ENCODE measurements at regions not wholly inside any gene's neighbourhood (a gene's known extent, or its start where the extent isn't known, plus 50 kb on each side); places are given as distances from the start of the nearest gene placed in this dataset.

DNA sequence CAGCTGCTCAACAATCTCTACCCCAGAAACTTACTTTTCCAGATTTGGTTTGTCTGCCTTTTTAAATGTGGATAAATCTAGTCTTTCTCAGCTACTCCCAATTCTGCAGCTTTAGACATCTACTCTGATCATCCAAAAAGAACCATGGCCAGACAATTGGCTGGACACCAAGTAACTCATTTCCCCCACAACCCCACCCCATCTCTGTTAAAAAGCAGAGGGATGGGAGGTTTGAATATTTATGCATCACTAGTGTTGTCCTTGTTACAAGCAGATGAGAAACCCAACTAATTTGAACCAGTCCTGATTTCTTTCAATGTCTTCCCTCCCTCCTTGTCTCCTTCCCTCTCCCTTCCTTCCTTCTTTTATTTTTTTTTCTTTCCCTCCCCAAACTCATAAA, 391.9 kb downstream of the GALC start:
- Histone ChIP-seq H3K4me1 (no peaks in the 10 kb centered on the region), H3K9me3 (peaks cover 7 to 11% of the 10 kb centered on the region in 2 donors), H3K27me3 (no peaks in the 10 kb centered on the region), H3K36me3 (no peaks in the 10 kb centered on the region), H3K4me3 (no peak overlapping the region), H3K27ac (no peak overlapping the region)
- intact Hi-C loops (cut with DNase I; ENCODE audit: low total_unique reads): no loop called here
- no peak for DNase-seq (ENCODE audit: low spot score in 2 of 2)
- TF ChIP-seq, protein P1, sequence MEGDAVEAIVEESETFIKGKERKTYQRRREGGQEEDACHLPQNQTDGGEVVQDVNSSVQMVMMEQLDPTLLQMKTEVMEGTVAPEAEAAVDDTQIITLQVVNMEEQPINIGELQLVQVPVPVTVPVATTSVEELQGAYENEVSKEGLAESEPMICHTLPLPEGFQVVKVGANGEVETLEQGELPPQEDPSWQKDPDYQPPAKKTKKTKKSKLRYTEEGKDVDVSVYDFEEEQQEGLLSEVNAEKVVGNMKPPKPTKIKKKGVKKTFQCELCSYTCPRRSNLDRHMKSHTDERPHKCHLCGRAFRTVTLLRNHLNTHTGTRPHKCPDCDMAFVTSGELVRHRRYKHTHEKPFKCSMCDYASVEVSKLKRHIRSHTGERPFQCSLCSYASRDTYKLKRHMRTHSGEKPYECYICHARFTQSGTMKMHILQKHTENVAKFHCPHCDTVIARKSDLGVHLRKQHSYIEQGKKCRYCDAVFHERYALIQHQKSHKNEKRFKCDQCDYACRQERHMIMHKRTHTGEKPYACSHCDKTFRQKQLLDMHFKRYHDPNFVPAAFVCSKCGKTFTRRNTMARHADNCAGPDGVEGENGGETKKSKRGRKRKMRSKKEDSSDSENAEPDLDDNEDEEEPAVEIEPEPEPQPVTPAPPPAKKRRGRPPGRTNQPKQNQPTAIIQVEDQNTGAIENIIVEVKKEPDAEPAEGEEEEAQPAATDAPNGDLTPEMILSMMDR (IDR thresholded peaks at IDR 0.05): no peak
- TF ChIP-seq POLR2A (IDR thresholded peaks at IDR 0.05): no peak
- TF ChIP-seq POLR2AphosphoS5 (IDR thresholded peaks at IDR 0.05): no peak

DNA sequence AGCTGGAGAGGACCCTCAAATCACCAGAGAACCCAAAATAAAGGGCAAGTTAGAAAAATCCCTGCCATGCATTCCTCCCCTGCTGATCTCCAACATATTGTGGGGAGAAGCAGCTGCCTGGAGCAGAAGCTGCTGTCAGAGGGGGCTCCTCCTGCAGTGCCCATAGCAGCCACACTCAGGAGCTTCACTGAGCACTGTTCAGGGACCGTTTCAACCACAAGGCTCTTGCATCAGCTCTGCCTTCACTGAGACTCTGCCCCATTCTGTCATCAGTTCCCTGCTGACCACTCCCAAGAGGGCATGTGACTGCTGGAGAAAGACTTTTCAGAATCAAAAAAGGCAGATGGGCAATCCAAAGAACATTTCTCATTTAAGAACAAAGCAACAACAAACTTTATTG, 392.7 kb downstream of the GALC start:
- intact Hi-C loops (cut with DNase I; ENCODE audit: low total_unique reads): no loop called here
- H3K36me3 ChIP-seq: no peaks in the 10 kb centered on the region
- H3K27ac ChIP-seq: no peak overlapping the region
- H3K4me3 ChIP-seq: no peak overlapping the region
- peaks cover 0 to 3% of the 10 kb centered on the region in 2 donors for H3K9me3 ChIP-seq
- no peak for DNase-seq (ENCODE audit: low spot score in 2 of 2)
- no peaks in the 10 kb centered on the region for H3K27me3 ChIP-seq
- TF ChIP-seq POLR2A (IDR thresholded peaks at IDR 0.05) (no peak), POLR2AphosphoS5 (IDR thresholded peaks at IDR 0.05) (no peak)
- TF ChIP-seq, protein P1 (IDR thresholded peaks at IDR 0.05): no peak
- H3K4me1 ChIP-seq: no peaks in the 10 kb centered on the region

DNA sequence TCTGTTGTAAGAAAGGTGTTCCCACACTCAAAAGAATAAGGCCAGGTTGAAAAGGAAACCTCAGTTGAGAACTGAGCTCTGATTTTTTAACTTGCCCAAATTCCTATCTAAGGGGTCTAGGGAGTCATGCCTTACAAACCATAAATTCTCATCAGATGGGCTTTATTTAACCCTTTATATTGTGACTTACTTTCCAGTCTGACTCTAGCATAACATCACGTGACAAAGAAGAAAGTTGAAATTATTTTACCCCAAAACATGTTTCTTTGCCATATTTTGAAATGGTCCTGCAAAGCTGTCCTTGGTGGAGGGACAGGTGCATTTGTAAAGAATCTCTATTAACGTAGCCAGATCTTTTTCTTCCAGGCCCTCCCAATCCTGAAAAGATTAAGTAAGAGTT, 411.7 kb downstream of the GALC start:
- Histone ChIP-seq H3K9me3 (no peaks in the 10 kb centered on the region), H3K27me3 (no peaks in the 10 kb centered on the region), H3K4me1 (no peaks in the 10 kb centered on the region), H3K36me3 (no peaks in the 10 kb centered on the region), H3K27ac (no peak overlapping the region), H3K4me3 (no peak overlapping the region)
- TF ChIP-seq POLR2A (IDR thresholded peaks at IDR 0.05) (no peak), POLR2AphosphoS5 (IDR thresholded peaks at IDR 0.05) (no peak)
- TF ChIP-seq, protein P1 (IDR thresholded peaks at IDR 0.05): no peak
- intact Hi-C loops (cut with DNase I; ENCODE audit: low total_unique reads): no loop called here
- DNase-seq (ENCODE audit: low spot score in 2 of 2): no peak

DNA sequence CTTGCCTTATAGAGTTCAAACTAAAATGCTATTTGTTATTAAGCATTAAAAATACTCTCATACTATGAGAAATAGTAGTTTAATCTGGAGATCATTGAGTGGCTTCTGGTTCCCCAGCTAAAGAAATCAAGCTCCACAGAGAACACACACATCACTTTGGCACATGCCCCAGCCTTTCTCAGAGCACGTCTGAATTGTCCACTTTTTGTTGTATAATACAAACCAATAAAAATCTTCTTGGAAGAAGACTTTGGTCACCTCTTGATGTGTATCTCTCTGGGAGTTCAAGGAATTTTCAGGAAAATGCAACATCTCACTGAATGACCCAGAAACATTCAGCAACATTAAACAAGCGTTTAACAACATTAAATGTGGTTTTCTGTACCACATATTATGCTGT, 413.9 kb downstream of the GALC start:
- H3K27ac ChIP-seq: no peak overlapping the region
- no peaks in the 10 kb centered on the region for H3K27me3 ChIP-seq
- TF ChIP-seq POLR2A (IDR thresholded peaks at IDR 0.05): no peak
- TF ChIP-seq POLR2AphosphoS5 (IDR thresholded peaks at IDR 0.05): no peak
- TF ChIP-seq, protein P1 (IDR thresholded peaks at IDR 0.05): no peak
- no peaks in the 10 kb centered on the region for H3K4me1 ChIP-seq
- H3K36me3 ChIP-seq: no peaks in the 10 kb centered on the region
- H3K9me3 ChIP-seq: no peaks in the 10 kb centered on the region
- no peak for DNase-seq (ENCODE audit: low spot score in 2 of 2)
- intact Hi-C loops (cut with DNase I; ENCODE audit: low total_unique reads): no loop called here
- H3K4me3 ChIP-seq: no peak overlapping the region

DNA sequence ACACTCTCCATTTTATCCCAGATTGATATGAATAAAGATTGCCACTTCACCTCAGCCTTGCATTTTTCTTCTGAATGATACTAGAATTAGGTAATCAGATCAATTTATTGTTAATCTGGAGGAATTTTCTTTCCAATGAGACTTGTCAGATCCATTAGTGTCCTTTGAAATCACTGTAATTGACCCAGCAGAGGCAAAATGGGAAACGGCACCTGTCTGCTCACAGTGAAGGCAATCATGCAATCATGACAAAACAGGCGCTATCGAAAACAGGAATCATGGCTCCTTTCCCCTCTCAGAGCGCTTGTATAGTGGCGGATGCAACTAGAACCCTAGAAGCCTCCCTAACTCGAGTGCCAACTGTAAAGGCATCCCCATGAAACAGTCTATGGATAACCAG, 417.6 kb downstream of the GALC start:
- no peaks in the 10 kb centered on the region for H3K36me3 ChIP-seq
- intact Hi-C loops (cut with DNase I; ENCODE audit: low total_unique reads): no loop called here
- H3K27me3 ChIP-seq: no peaks in the 10 kb centered on the region
- TF ChIP-seq POLR2A (IDR thresholded peaks at IDR 0.05): no peak
- TF ChIP-seq POLR2AphosphoS5 (IDR thresholded peaks at IDR 0.05): no peak
- TF ChIP-seq, protein P1 (IDR thresholded peaks at IDR 0.05): no peak
- H3K4me1 ChIP-seq: no peaks in the 10 kb centered on the region
- no peak overlapping the region for H3K27ac ChIP-seq
- no peaks in the 10 kb centered on the region for H3K9me3 ChIP-seq
- no peak overlapping the region for H3K4me3 ChIP-seq
- no peak for DNase-seq (ENCODE audit: low spot score in 2 of 2)

Data from breast epithelium (tissue), 4 donors.